CD4-positive, alpha-beta T cell (primary cell): ENCODE measurements at regions not wholly inside any gene's neighbourhood (a gene's known extent, or its start where the extent isn't known, plus 50 kb on each side); places are given as distances from the start of the nearest gene placed in this dataset.

Experiments
- ATAC-seq: fragments of 200-7000 bp; cut with Tn5 transposase; one replicate; pipeline ENCODE4 v1.10.0; 2022; ENCODE audit warnings: mild to moderate bottlenecking; ENCODE audit not compliant: poor library complexity
- CTCF ChIA-PET: fragments of 350-600 bp; sonication (Branson Sonifier 250); formaldehyde crosslinking; loops from one replicate; lab custom pipeline; 2021; ENCODE audit warnings: antibody characterized with exemption, inconsistent platforms; lab: Charles Lee
- POLR2A ChIA-PET: fragments of 350-600 bp; sonication (Branson Sonifier 250); formaldehyde crosslinking; loops from one replicate; lab custom pipeline; 2021; ENCODE audit warnings: antibody characterized with exemption, inconsistent platforms; lab: Charles Lee
- DNase-seq, 14 experiments: peaks; one replicate each; pipeline ENCODE4 v3.0.0-alpha.2; 2013 to 2020; ENCODE audit warnings: mixed read lengths in 2 of 14
- H3K27ac ChIP-seq, 2 donors: one replicate each; pipeline versions ENCODE4 v1.5.1 to v1.7.0; 2013; ENCODE audit warnings: low read length in 2 of 2, low read depth in 1 of 2, mild to moderate bottlenecking in 1 of 2
- H3K27me3 ChIP-seq, 2 experiments: 1 replicate in 1 of 2; 2 replicates in 1 of 2; pipeline versions ENCODE4 v1.6.1 to v1.7.0; 2013; ENCODE audit warnings: low read length in 2 of 2, control low read depth in 1 of 2, mild to moderate bottlenecking in 1 of 2, moderate library complexity in 1 of 2; ENCODE audit not compliant: insufficient read depth in 2 of 2, control insufficient read depth in 1 of 2
- H3K36me3 ChIP-seq: one replicate; pipeline ENCODE4 v1.6.1; 2013; ENCODE audit warnings: low read length, control low read depth; ENCODE audit not compliant: insufficient read depth
- H3K4me1 ChIP-seq: one replicate; pipeline ENCODE4 v1.6.1; 2013; ENCODE audit warnings: low read length, control low read depth; ENCODE audit not compliant: insufficient read depth
- H3K4me3 ChIP-seq: one replicate; pipeline ENCODE4 v1.5.1; 2013; ENCODE audit warnings: mild to moderate bottlenecking, low read length, moderate library complexity
- H3K9me3 ChIP-seq, 2 experiments: 1 replicate in 1 of 2; 2 replicates in 1 of 2; pipeline versions ENCODE4 v1.6.1 to v1.7.0; 2013; ENCODE audit warnings: low read length in 2 of 2, mild to moderate bottlenecking in 2 of 2, control low read depth in 1 of 2, moderate library complexity in 1 of 2; ENCODE audit not compliant: control insufficient read depth in 1 of 2, insufficient read depth in 1 of 2
- H3K27ac Mint-ChIP-seq: one replicate; pipeline ENCODE4 v1.8.0; 2020; ENCODE audit warnings: mixed read lengths
- H3K27me3 Mint-ChIP-seq: one replicate; pipeline ENCODE4 v1.8.0; 2021; ENCODE audit warnings: mixed read lengths
- H3K36me3 Mint-ChIP-seq: one replicate; pipeline ENCODE4 v1.8.0; 2021; ENCODE audit warnings: low read depth, mixed read lengths
- H3K4me1 Mint-ChIP-seq: one replicate; pipeline ENCODE4 v1.8.0; 2021; ENCODE audit warnings: low read depth, mixed read lengths
- H3K4me3 Mint-ChIP-seq: one replicate; pipeline ENCODE4 v1.8.0; 2020; ENCODE audit warnings: mild to moderate bottlenecking, mixed read lengths
- H3K9me3 Mint-ChIP-seq: one replicate; pipeline ENCODE4 v1.8.0; 2020; ENCODE audit warnings: mixed read lengths
- CTCF ChIP-seq: fragments of 200-600 bp; IDR thresholded peaks from one replicate; pipeline ENCODE4 v1.8.0; 2022; ENCODE audit warnings: antibody characterized with exemption, mild to moderate bottlenecking
- intact Hi-C, 2 experiments: fragments of 100-400 bp; cut with DNase I in 1 of 2; cut with micrococcal nuclease in 1 of 2; formaldehyde crosslinking; loops; one replicate each; pipeline versions ENCODE4 v1.15.1 to v1.9.0; 2023 to 2025; cut with DNase I, micrococcal nuclease

- no peak overlapping the region for H3K4me3 Mint-ChIP-seq
- intact Hi-C loops = no loop called here
- Histone ChIP-seq H3K9me3 (no peaks in the 10 kb centered on the region), H3K4me3 (no peak overlapping the region), H3K27ac (no peak overlapping the region), H3K4me1 (peaks cover 2% of the 10 kb centered on the region), H3K36me3 (no peaks in the 10 kb centered on the region), H3K27me3 (no peaks in the 10 kb centered on the region)
- DNase-seq = no peak
- ChIA-PET POLR2A (no interaction called here), CTCF (no interaction called here)
- H3K36me3 Mint-ChIP-seq = no peaks in the 10 kb centered on the region
- H3K4me1 Mint-ChIP-seq = peaks cover 1% of the 10 kb centered on the region
- no peak for ATAC-seq
- H3K27ac Mint-ChIP-seq = no peak overlapping the region
- H3K9me3 Mint-ChIP-seq = no peaks in the 10 kb centered on the region
- no peak for TF ChIP-seq CTCF
- no peaks in the 10 kb centered on the region for H3K27me3 Mint-ChIP-seq
Measured at GRCh38 chr2:207313947-207314346, 148.2 kb upstream of the KLF7 start.

- no peaks in the 10 kb centered on the region for H3K36me3 Mint-ChIP-seq
Measured at GRCh38 chr2:207315131-207315530, 149.4 kb upstream of the KLF7 start.

GRCh38 chr2:207316484-207316883, 150.7 kb upstream of the KLF7 start:
- Histone ChIP-seq H3K27ac (no peak overlapping the region), H3K36me3 (no peaks in the 10 kb centered on the region), H3K9me3 (no peaks in the 10 kb centered on the region), H3K4me3 (no peak overlapping the region), H3K4me1 (no peaks in the 10 kb centered on the region), H3K27me3 (no peaks in the 10 kb centered on the region)
- H3K4me1 Mint-ChIP-seq = no peaks in the 10 kb centered on the region
- H3K27me3 Mint-ChIP-seq = no peaks in the 10 kb centered on the region
- CTCF ChIA-PET = interaction anchor here (1.4 kb wide), 1 partner anchor 18 kb away, joined by 5 read pairs; no protein-coding TSS in a partner anchor
- no peak for ATAC-seq
- no peaks in the 10 kb centered on the region for H3K9me3 Mint-ChIP-seq
- TF ChIP-seq CTCF = no peak
- intact Hi-C loops = no loop called here
- no peak overlapping the region for H3K27ac Mint-ChIP-seq
- POLR2A ChIA-PET = no interaction called here
- no peak for DNase-seq
- no peak overlapping the region for H3K4me3 Mint-ChIP-seq
- H3K36me3 Mint-ChIP-seq = no peaks in the 10 kb centered on the region

More at GRCh38 chr2:207315131-207315530, 149.4 kb upstream of the KLF7 start:
- Histone ChIP-seq H3K27me3 (no peaks in the 10 kb centered on the region), H3K4me1 (no peaks in the 10 kb centered on the region), H3K27ac (no peak overlapping the region), H3K9me3 (no peaks in the 10 kb centered on the region), H3K4me3 (no peak overlapping the region), H3K36me3 (no peaks in the 10 kb centered on the region)
- H3K4me1 Mint-ChIP-seq = no peaks in the 10 kb centered on the region
- no peak overlapping the region for H3K27ac Mint-ChIP-seq
- H3K4me3 Mint-ChIP-seq = no peak overlapping the region
- ChIA-PET CTCF (interaction anchor here (1.4 kb wide), 1 partner anchor 16 kb away, joined by 5 read pairs; no protein-coding TSS in a partner anchor), POLR2A (no interaction called here)
- ATAC-seq (no peak), DNase-seq (no peak)
- H3K27me3 Mint-ChIP-seq = no peaks in the 10 kb centered on the region
- intact Hi-C loops = no loop called here
- no peaks in the 10 kb centered on the region for H3K9me3 Mint-ChIP-seq
- no peak for TF ChIP-seq CTCF
